Breast epithelium (tissue), 4 donors: ENCODE measurements at regions not wholly inside any gene's neighbourhood (a gene's known extent, or its start where the extent isn't known, plus 50 kb on each side); places are given as distances from the start of the nearest gene placed in this dataset.

Source experiments
- DNase-seq, 2 donors: peaks; one replicate each; pipeline ENCODE4 v3.0.0-alpha.2; 2019; ENCODE audit warnings: low spot score in 2 of 2
- H3K27ac ChIP-seq, 2 donors: fragments of 200-600 bp; sonication (generic) in 1 of 2; one replicate each; pipeline ENCODE4 v1.5.1; 2016 to 2019; ENCODE audit warnings: mild to moderate bottlenecking in 1 of 2
- H3K27me3 ChIP-seq, 2 donors: fragments of 200-600 bp; sonication (generic) in 1 of 2; one replicate each; pipeline versions ENCODE4 v1.5.1 to v1.6.0; 2017 to 2019; ENCODE audit warnings: control low read depth in 1 of 2, mild to moderate bottlenecking in 1 of 2
- H3K36me3 ChIP-seq: fragments of 200-600 bp; one replicate; pipeline ENCODE4 v1.5.1; 2019
- H3K4me1 ChIP-seq, 2 donors: fragments of 200-600 bp; sonication (generic); one replicate each; pipeline ENCODE4 v1.5.1; 2016 to 2019; ENCODE audit warnings: control low read depth in 1 of 2
- H3K4me3 ChIP-seq, 3 donors: fragments of 200-600 bp; sonication (generic); 1 replicate in 2 of 3; 2 replicates in 1 of 3; pipeline ENCODE4 v1.5.1; 2016 to 2019; ENCODE audit warnings: mild to moderate bottlenecking in 3 of 3, moderate library complexity in 2 of 3
- H3K9me3 ChIP-seq, 2 donors: fragments of 200-600 bp; sonication (generic) in 1 of 2; one replicate each; pipeline ENCODE4 v1.5.1; 2016 to 2019; ENCODE audit warnings: control low read depth in 1 of 2
- POLR2A ChIP-seq: fragments of 450-650 bp; IDR thresholded peaks from one replicate; pipeline ENCODE4 v1.6.1; 2016; ENCODE audit warnings: antibody characterized with exemption, mild to moderate bottlenecking, moderate library complexity
- POLR2AphosphoS5 ChIP-seq, 3 donors: sonication (generic); formaldehyde crosslinking; IDR thresholded peaks; one replicate each; pipeline ENCODE4 v1.6.1; 2017; ENCODE audit warnings: antibody characterized with exemption in 3 of 3
- intact Hi-C: fragments of 100-400 bp; cut with DNase I; formaldehyde crosslinking; loops from one replicate; pipeline ENCODE4 v1.15.1; 2023; ENCODE audit warnings: low total_unique reads
- TF ChIP-seq, protein P1 (sequence below), 3 donors: fragments of 450-650 bp; IDR thresholded peaks; one replicate each; pipeline ENCODE4 v1.5.1; 2016 to 2017; ENCODE audit warnings: antibody characterized with exemption in 3 of 3, mild to moderate bottlenecking in 3 of 3, moderate library complexity in 3 of 3

DNA sequence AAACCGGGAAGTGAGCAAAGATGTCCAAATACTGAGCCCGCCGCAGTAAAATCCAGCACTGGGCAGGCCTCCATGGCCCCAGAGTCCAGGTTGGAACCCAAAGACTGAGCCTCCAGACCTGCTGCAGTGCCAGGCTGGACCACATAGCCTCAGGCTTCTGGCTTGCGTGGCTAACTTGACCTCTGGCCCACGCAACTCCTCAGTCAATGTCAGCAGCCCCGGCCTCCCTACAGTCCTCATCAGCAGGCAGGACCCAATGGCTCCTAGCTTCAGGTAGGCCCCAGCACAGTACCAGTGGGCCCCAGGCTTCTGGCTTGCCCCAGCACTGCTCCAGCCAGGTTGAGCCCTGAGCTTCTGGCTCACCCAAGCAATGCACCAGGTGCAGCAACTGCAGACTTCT lies 245.1 kb upstream of the AFDN start:
- peaks cover 6 to 12% of the 10 kb centered on the region in 2 donors for H3K9me3 ChIP-seq
- H3K4me3 ChIP-seq = no peak overlapping the region
- no peak overlapping the region for H3K27ac ChIP-seq
- no peaks in the 10 kb centered on the region for H3K27me3 ChIP-seq
- H3K36me3 ChIP-seq = no peaks in the 10 kb centered on the region
- no peak for TF ChIP-seq POLR2A
- TF ChIP-seq POLR2AphosphoS5 (IDR thresholded peaks at IDR 0.05) = no peak
- TF ChIP-seq, protein P1, sequence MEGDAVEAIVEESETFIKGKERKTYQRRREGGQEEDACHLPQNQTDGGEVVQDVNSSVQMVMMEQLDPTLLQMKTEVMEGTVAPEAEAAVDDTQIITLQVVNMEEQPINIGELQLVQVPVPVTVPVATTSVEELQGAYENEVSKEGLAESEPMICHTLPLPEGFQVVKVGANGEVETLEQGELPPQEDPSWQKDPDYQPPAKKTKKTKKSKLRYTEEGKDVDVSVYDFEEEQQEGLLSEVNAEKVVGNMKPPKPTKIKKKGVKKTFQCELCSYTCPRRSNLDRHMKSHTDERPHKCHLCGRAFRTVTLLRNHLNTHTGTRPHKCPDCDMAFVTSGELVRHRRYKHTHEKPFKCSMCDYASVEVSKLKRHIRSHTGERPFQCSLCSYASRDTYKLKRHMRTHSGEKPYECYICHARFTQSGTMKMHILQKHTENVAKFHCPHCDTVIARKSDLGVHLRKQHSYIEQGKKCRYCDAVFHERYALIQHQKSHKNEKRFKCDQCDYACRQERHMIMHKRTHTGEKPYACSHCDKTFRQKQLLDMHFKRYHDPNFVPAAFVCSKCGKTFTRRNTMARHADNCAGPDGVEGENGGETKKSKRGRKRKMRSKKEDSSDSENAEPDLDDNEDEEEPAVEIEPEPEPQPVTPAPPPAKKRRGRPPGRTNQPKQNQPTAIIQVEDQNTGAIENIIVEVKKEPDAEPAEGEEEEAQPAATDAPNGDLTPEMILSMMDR (IDR thresholded peaks at IDR 0.05) = no peak
- no peaks in the 10 kb centered on the region for H3K4me1 ChIP-seq
- DNase-seq = peak in 1 of 2 donors; percentile 10
- intact Hi-C loops = no loop called here

DNA sequence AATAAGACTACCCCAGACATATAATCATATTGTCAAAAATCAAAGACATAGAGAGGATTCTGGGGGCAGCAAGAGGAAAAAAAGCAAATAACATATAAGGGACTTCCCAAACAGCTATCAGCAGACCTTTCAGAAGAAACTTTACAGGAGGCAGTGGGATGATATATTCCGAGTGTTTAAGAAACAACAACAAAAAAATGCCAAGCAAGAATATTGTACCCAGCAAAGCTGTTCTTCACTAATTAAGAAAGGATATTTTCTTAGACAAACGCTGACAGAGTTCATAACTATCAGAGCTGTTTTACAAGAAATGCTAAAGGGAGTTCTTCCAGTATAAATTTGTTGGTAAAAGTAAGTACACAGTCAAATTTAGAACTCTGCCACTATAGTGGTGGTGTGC lies 243.3 kb upstream of the AFDN start:
- Histone ChIP-seq H3K9me3 (peaks cover 6 to 12% of the 10 kb centered on the region in 2 donors), H3K27ac (no peak overlapping the region), H3K4me3 (no peak overlapping the region), H3K27me3 (no peaks in the 10 kb centered on the region), H3K36me3 (no peaks in the 10 kb centered on the region), H3K4me1 (no peaks in the 10 kb centered on the region)
- intact Hi-C loops = no loop called here
- TF ChIP-seq POLR2AphosphoS5 (IDR thresholded peaks at IDR 0.05) (no peak), POLR2A (no peak)
- TF ChIP-seq, protein P1 (IDR thresholded peaks at IDR 0.05) = no peak
- no peak for DNase-seq

DNA sequence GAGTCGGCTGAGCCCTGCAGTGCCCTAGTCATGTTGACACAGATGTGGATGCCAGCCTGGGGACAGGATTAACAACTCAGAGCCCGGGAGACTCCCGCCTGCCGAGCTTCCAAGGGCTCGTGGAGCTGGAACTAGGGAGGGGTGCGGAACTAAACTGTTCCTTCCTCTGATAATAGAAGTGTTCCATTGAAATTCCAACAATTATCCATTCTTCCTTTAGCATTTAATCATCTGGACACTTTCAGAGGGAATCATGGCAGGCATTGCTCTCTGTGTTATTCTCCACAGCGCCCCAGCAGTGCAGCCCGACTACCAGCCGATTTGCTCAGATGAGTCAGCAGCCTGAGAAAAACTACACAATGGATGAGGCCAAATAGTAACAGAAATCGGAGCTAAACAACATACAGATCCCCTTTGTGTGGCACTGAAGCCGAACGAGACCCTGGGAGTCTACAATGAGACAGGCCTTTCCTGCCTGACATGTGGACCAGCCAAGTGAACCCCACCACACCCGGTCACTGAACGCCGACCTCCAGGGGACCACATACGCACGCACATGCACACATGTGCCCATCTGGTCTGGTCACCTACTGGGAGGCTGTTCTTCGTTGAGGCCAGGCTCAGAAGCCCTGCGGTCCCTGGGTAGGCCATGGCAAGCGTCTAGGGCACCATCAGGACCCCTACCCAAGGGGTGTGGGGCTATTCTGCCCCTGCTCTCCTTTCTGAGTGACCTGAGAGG lies 238.4 kb upstream of the AFDN start:
- Histone ChIP-seq H3K36me3 (no peaks in the 10 kb centered on the region), H3K27ac (no peak overlapping the region), H3K4me1 (no peaks in the 10 kb centered on the region), H3K4me3 (no peak overlapping the region), H3K9me3 (peaks cover 3 to 9% of the 10 kb centered on the region in 2 donors), H3K27me3 (no peaks in the 10 kb centered on the region)
- DNase-seq = peak in 1 of 2 donors; percentile 30
- no peak for TF ChIP-seq POLR2A
- TF ChIP-seq, protein P1 (IDR thresholded peaks at IDR 0.05) = no peak
- no peak for TF ChIP-seq POLR2AphosphoS5 (IDR thresholded peaks at IDR 0.05)
- intact Hi-C loops = no loop called here

DNA sequence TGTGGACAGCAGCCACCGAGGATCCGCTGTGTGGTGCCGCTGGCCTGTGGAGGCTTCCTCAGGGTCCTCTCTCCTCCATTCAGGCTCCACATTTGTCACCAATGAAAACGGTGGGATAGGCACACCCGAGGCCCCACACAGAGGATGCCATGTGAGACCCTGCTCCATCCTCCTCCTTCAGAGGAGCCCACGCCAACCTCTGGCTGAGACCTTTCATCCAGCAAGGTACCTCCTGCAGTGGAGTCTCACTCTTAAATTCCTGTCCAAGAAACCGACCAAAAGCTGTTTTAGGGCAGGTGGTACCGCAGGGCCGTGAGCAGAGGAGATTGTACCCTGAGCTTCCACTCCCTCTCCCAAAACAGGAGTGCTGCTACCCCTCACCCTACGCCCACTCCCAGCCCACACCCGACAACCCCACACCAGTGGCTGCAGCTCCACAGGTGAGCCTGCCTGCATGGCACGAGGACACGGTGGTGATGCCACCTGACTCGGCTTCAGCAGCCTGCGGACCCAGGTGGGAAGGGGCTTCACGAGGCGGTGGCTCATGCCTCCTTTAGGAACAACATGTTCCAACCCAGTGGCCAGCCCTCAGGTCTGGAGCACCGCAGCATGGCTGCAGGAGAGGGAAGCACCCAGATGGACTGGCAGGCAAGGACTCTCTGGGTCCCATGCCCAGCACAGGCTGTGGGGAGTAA lies 237.6 kb upstream of the AFDN start:
- H3K27ac ChIP-seq = no peak overlapping the region
- TF ChIP-seq POLR2AphosphoS5 (IDR thresholded peaks at IDR 0.05) (no peak), POLR2A (no peak)
- TF ChIP-seq, protein P1 (IDR thresholded peaks at IDR 0.05) = no peak
- DNase-seq = peak; percentile 13 to 38

DNA sequence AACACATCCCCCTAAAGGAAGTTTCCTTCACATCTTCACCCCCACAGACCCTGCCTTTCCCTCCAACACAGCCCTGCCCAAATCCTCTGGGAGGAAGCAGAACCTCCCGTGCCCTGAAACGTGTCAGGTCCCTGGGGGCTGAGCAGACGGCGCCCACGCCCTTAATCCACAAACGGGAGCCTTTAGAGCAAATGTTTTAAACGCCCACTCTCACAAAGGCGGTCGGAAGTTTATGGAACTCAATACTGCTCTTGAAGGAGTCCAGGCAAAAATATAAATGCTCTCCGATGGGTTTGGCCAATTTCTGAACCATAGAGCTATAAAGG lies 237.1 kb upstream of the AFDN start:
- Histone ChIP-seq H3K9me3 (no peaks in the 10 kb centered on the region), H3K4me1 (no peaks in the 10 kb centered on the region), H3K27ac (no peak overlapping the region), H3K36me3 (no peaks in the 10 kb centered on the region), H3K27me3 (no peaks in the 10 kb centered on the region), H3K4me3 (no peak overlapping the region)
- DNase-seq = no peak
- intact Hi-C loops = no loop called here
- TF ChIP-seq, protein P1 (IDR thresholded peaks at IDR 0.05) = no peak
- TF ChIP-seq POLR2AphosphoS5 (IDR thresholded peaks at IDR 0.05) = no peak
- TF ChIP-seq POLR2A = no peak

More for the DNA sequence above, 237.6 kb upstream of the AFDN start:
- intact Hi-C loops = no loop called here
- Histone ChIP-seq H3K36me3 (no peaks in the 10 kb centered on the region), H3K27me3 (no peaks in the 10 kb centered on the region), H3K4me3 (no peak overlapping the region), H3K9me3 (peaks cover 0 to 2% of the 10 kb centered on the region in 2 donors), H3K4me1 (no peaks in the 10 kb centered on the region)
